CD4-positive, CD25-positive, alpha-beta regulatory T cell (primary cell): ENCODE measurements at regions not wholly inside any gene's neighbourhood (a gene's known extent, or its start where the extent isn't known, plus 50 kb on each side); places are given as distances from the start of the nearest gene placed in this dataset.
"Not testable (repeated sequence)": the region's sequence is repeated elsewhere in the genome, so short reads cannot be mapped to it uniquely, and the experiment has no call there.

Experiments used
- ATAC-seq, 2 donors: fragments of 150-1000 bp; cut with Tn5 transposase; one replicate each; pipeline ENCODE4 v1.10.0; 2021; ENCODE audit warnings: low read depth in 2 of 2, moderate number of reproducible peaks in 2 of 2, moderate library complexity in 1 of 2
- DNase-seq, 3 donors: peaks; one replicate each; pipeline versions ENCODE4 v3.0.0 to v3.0.0-alpha.2; 2012 to 2022; ENCODE audit warnings: mixed read lengths in 1 of 3
- H3K27ac ChIP-seq: one replicate; pipeline ENCODE4 v1.7.0; 2013; ENCODE audit warnings: mild to moderate bottlenecking, low read length; ENCODE audit not compliant: insufficient read depth, poor library complexity, severe bottlenecking
- H3K27me3 ChIP-seq: one replicate; pipeline ENCODE4 v1.7.0; 2013; ENCODE audit warnings: low read length; ENCODE audit not compliant: control insufficient read depth, insufficient read depth
- H3K36me3 ChIP-seq: one replicate; pipeline ENCODE4 v1.7.0; 2013; ENCODE audit warnings: mild to moderate bottlenecking, low read length, moderate library complexity; ENCODE audit not compliant: control insufficient read depth, insufficient read depth
- H3K4me1 ChIP-seq: 2 replicates; pipeline ENCODE4 v1.7.0; 2013; ENCODE audit warnings: mild to moderate bottlenecking, low read length; ENCODE audit not compliant: insufficient read depth, control insufficient read depth, poor library complexity, severe bottlenecking
- H3K4me3 ChIP-seq: one replicate; pipeline ENCODE4 v1.7.0; 2013; ENCODE audit warnings: low read depth, mild to moderate bottlenecking, low read length, moderate library complexity
- H3K9me3 ChIP-seq, 2 experiments: 1 replicate in 1 of 2; 2 replicates in 1 of 2; pipeline ENCODE4 v1.7.0; 2013; ENCODE audit warnings: low read length in 2 of 2, mild to moderate bottlenecking in 1 of 2, moderate library complexity in 1 of 2; ENCODE audit not compliant: control insufficient read depth in 2 of 2
- H3K27ac Mint-ChIP-seq, 3 donors: one replicate each; pipeline ENCODE4 v1.8.0; 2020 to 2022; ENCODE audit warnings: mild to moderate bottlenecking in 3 of 3, mixed read lengths in 3 of 3, moderate library complexity in 2 of 3
- H3K27me3 Mint-ChIP-seq: one replicate; pipeline ENCODE4 v1.8.0; 2022; ENCODE audit warnings: mild to moderate bottlenecking, mixed read lengths
- H3K36me3 Mint-ChIP-seq: one replicate; pipeline ENCODE4 v1.8.0; 2020; ENCODE audit warnings: mixed read lengths
- H3K4me1 Mint-ChIP-seq, 4 donors: one replicate each; pipeline ENCODE4 v1.8.0; 2020 to 2022; ENCODE audit warnings: mixed read lengths in 4 of 4, mild to moderate bottlenecking in 1 of 4
- H3K4me3 Mint-ChIP-seq, 4 donors: one replicate each; pipeline ENCODE4 v1.8.0; 2020 to 2022; ENCODE audit warnings: mild to moderate bottlenecking in 4 of 4, mixed read lengths in 4 of 4, moderate library complexity in 3 of 4
- H3K9me3 Mint-ChIP-seq, 7 donors: one replicate each; pipeline ENCODE4 v1.8.0; 2020 to 2022; ENCODE audit warnings: mixed read lengths in 7 of 7, mild to moderate bottlenecking in 3 of 7, moderate library complexity in 2 of 7

DNA sequence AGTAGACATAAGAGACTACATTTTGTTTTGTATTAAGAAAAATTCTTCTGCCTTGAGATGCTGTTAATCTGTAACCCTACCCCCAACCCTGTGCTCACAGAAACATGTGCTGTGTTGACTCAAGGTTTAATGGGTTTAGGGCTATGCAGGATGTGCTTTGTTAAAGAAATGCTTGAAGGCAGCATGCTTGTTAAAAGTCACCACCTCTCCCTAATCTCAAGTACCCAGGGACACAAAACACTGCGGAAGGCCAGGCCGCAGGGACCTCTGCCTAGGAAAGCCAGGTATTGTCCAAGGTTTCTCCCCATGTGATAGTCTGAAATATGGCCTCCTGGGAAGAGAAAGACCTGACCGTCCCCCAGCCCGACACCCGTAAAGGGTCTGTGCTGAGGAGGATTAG, 947.7 kb upstream of the TMEFF2 start:
- H3K4me3 Mint-ChIP-seq, DNase-seq, H3K36me3 Mint-ChIP-seq, H3K4me1 Mint-ChIP-seq, H3K9me3 Mint-ChIP-seq, H3K27ac Mint-ChIP-seq, H3K36me3 ChIP-seq, ATAC-seq, H3K9me3 ChIP-seq, H3K4me3 ChIP-seq, H3K27me3 Mint-ChIP-seq, H3K27me3 ChIP-seq, H3K4me1 ChIP-seq, H3K27ac ChIP-seq: not testable (repeated sequence)

DNA sequence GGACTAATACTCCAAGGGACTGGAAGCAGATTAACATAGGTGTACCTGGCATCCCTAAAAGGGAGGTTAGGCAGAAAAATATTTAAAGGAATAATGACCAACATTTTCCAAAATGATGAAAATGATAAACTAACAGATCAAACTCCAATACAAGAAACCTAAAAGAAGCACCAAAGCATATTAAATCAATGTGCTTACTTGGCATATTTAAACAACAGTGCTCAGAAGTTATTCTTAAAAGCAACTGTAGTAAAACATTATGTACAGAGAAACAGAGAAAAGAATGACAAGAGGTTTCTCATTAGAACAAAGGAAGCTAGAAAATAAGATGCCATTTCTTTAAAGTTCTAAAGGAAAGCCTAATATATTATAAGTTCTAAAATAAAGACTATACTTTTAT, 947.3 kb upstream of the TMEFF2 start:
- H3K27me3 Mint-ChIP-seq, result no peaks in the 10 kb centered on the region
- no peak overlapping the region for H3K4me3 ChIP-seq
- DNase-seq (no peak), ATAC-seq (no peak)
- no peak overlapping the region for H3K27ac Mint-ChIP-seq
- H3K27me3 ChIP-seq, result no peaks in the 10 kb centered on the region
- H3K4me1 Mint-ChIP-seq, result no peaks in the 10 kb centered on the region
- no peaks in the 10 kb centered on the region for H3K4me1 ChIP-seq
- no peak overlapping the region for H3K27ac ChIP-seq
- H3K36me3 Mint-ChIP-seq, result no peaks in the 10 kb centered on the region
- H3K9me3 Mint-ChIP-seq, result peaks cover 0 to 7% (median 5%) of the 10 kb centered on the region in 7 donors
- H3K36me3 ChIP-seq, result no peaks in the 10 kb centered on the region
- no peaks in the 10 kb centered on the region for H3K9me3 ChIP-seq
- H3K4me3 Mint-ChIP-seq, result no peak overlapping the region

DNA sequence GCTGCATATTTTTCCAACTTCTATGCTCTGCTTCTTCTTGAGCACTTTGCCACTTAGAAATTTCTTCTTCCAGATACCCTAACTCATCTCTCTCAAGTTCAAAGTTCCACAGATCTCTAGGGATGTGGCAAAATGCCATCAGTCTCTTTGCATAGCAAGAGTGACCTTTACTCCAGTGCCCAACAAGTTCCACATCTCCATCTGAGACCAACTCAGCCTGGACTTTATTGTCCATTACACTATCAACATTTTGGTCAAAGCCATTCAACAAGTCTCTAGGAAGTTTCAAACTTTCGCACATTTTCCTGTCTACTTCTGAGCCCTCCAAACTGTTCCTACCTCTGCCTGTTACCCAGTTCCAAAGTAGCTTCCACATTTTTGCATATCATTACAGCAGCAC, 946.2 kb upstream of the TMEFF2 start:
- not testable (repeated sequence) for H3K9me3 ChIP-seq, ATAC-seq, H3K9me3 Mint-ChIP-seq, H3K27me3 ChIP-seq, H3K27me3 Mint-ChIP-seq, H3K27ac ChIP-seq, H3K4me1 ChIP-seq, H3K27ac Mint-ChIP-seq, H3K4me3 ChIP-seq, H3K4me1 Mint-ChIP-seq, H3K4me3 Mint-ChIP-seq, H3K36me3 ChIP-seq, DNase-seq, H3K36me3 Mint-ChIP-seq

DNA sequence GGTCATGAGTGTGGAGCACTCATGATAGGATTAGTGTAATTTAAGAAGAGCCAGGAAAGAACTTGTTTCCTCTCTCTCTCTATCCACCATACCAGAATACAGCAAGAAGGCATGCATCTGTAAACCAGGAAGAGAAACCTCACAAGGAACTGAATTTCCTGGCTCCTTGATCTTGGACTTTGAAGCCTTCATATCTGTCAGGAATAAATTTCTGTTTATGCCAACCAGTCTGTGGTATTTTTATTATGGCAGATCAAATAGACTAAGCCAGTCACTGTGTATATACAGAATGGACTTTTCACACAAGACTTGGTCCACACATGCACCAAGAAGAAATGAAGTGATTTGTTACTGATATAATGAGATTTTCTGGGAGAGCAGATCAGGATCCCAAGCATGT, 930.1 kb upstream of the TMEFF2 start:
- DNase-seq (no peak), ATAC-seq (no peak)
- H3K36me3 ChIP-seq, result no peaks in the 10 kb centered on the region
- Mint-ChIP-seq H3K27me3 (no peaks in the 10 kb centered on the region), H3K36me3 (no peaks in the 10 kb centered on the region), H3K4me3 (no peak overlapping the region), H3K4me1 (no peaks in the 10 kb centered on the region), H3K27ac (no peak overlapping the region), H3K9me3 (peaks cover 0 to 5% (median 0%) of the 10 kb centered on the region in 7 donors)
- H3K4me3 ChIP-seq, result no peak overlapping the region
- no peaks in the 10 kb centered on the region for H3K27me3 ChIP-seq
- no peaks in the 10 kb centered on the region for H3K9me3 ChIP-seq
- H3K4me1 ChIP-seq, result no peaks in the 10 kb centered on the region
- no peak overlapping the region for H3K27ac ChIP-seq

DNA sequence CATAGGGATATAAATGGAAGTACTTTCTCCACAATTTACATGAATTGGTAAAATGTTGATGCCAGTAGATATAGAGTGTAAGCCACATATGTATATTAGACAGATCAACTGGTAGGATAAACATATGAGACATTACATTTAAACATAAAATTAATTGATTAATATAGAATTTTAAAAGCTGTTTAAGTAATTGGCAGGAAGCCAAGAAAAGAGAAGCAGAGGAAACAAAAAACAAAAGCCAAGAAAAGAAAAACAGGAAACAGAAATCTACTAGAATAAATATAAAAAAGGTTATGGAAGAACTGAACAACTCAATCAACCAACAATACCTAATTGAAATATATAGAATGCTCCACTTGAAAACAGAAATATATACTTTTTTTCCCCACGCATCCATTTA, 920.1 kb upstream of the TMEFF2 start:
- H3K27me3 Mint-ChIP-seq, result no peaks in the 10 kb centered on the region
- H3K4me3 Mint-ChIP-seq, result no peak overlapping the region
- ATAC-seq (no peak), DNase-seq (no peak)
- H3K36me3 Mint-ChIP-seq, result no peaks in the 10 kb centered on the region
- no peak overlapping the region for H3K27ac Mint-ChIP-seq
- no peaks in the 10 kb centered on the region for H3K27me3 ChIP-seq
- H3K4me1 ChIP-seq, result no peaks in the 10 kb centered on the region
- no peak overlapping the region for H3K4me3 ChIP-seq
- no peaks in the 10 kb centered on the region for H3K4me1 Mint-ChIP-seq
- no peaks in the 10 kb centered on the region for H3K9me3 ChIP-seq
- peaks cover 0 to 2% (median 0%) of the 10 kb centered on the region in 7 donors for H3K9me3 Mint-ChIP-seq
- no peaks in the 10 kb centered on the region for H3K36me3 ChIP-seq
- no peak overlapping the region for H3K27ac ChIP-seq

DNA sequence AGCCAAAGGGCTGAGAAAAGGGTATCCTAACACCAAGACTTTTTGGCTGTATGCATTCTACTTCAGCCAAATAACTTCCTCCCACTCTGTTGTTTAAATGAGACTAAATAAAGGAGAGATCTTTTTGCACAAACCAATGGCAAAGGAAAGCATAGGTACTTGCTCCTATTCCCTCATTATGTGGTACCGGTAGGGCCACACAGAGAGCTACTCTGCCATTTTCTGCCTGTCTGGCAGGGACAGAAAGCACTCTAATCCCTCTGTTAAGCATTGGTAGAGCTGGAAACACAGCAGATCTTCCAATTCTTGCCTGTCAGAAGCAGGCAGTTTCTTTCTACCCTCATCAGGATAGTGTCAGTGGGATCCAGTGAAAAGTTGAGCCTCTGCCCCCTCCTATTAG, 918.3 kb upstream of the TMEFF2 start:
- Histone ChIP-seq H3K4me3 (no peak overlapping the region), H3K27me3 (no peaks in the 10 kb centered on the region), H3K36me3 (no peaks in the 10 kb centered on the region), H3K4me1 (no peaks in the 10 kb centered on the region), H3K27ac (no peak overlapping the region), H3K9me3 (no peaks in the 10 kb centered on the region)
- DNase-seq, result no peak
- Mint-ChIP-seq H3K4me3 (no peak overlapping the region), H3K9me3 (peaks cover 0 to 2% (median 0%) of the 10 kb centered on the region in 7 donors), H3K36me3 (no peaks in the 10 kb centered on the region), H3K27ac (no peak overlapping the region), H3K4me1 (no peaks in the 10 kb centered on the region), H3K27me3 (no peaks in the 10 kb centered on the region)
- no peak for ATAC-seq

DNA sequence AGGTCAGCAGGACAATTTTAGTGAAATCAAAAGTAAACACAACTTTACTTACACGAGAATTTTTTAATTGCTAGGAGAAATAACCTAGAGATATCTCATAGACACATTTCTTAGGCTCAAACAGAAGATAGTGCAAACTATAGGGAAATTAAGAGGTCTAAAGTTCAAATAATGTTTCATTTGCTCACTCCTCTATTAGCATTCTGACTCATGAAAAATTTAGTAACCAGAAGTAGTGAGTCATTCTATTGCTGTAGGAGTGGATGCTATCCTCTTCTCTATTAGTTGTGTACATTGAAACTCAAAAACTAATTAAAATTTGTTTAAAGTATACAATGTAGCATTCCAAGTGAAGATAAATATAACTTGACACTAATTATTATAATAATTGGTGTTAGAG, 908.3 kb upstream of the TMEFF2 start:
- no peaks in the 10 kb centered on the region for H3K4me1 Mint-ChIP-seq
- no peaks in the 10 kb centered on the region for H3K36me3 Mint-ChIP-seq
- Histone ChIP-seq H3K4me1 (no peaks in the 10 kb centered on the region), H3K9me3 (no peaks in the 10 kb centered on the region), H3K27ac (no peak overlapping the region), H3K36me3 (no peaks in the 10 kb centered on the region), H3K4me3 (no peak overlapping the region), H3K27me3 (no peaks in the 10 kb centered on the region)
- no peak overlapping the region for H3K4me3 Mint-ChIP-seq
- DNase-seq, result no peak
- no peak for ATAC-seq
- H3K9me3 Mint-ChIP-seq, result peaks cover 0 to 4% (median 0%) of the 10 kb centered on the region in 7 donors
- no peaks in the 10 kb centered on the region for H3K27me3 Mint-ChIP-seq
- H3K27ac Mint-ChIP-seq, result no peak overlapping the region

DNA sequence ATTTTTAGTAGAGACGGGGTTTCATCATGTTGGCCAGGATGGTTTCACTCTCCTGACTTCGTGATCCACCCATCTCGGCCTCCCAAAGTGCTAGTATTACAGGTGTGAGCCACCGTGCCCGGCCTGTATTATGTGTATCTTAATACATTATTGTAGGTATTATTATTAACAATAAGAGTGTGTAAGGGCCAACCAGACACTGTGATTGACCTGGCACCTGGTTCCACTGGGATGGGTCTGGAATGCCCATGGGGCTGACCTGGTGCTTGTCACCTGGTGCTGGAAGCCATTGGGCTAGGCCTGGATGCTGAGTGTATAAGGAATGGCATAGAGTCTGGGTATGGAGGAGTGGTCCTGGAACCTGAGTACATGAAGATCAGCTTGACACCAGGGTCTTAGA, 906.9 kb upstream of the TMEFF2 start:
- DNase-seq (no peak), ATAC-seq (no peak)
- H3K9me3 ChIP-seq, result no peaks in the 10 kb centered on the region
- H3K4me3 Mint-ChIP-seq, result no peak overlapping the region
- no peaks in the 10 kb centered on the region for H3K4me1 ChIP-seq
- no peak overlapping the region for H3K4me3 ChIP-seq
- H3K27me3 Mint-ChIP-seq, result no peaks in the 10 kb centered on the region
- peaks cover 0 to 7% (median 0%) of the 10 kb centered on the region in 7 donors for H3K9me3 Mint-ChIP-seq
- no peaks in the 10 kb centered on the region for H3K36me3 Mint-ChIP-seq
- H3K4me1 Mint-ChIP-seq, result no peaks in the 10 kb centered on the region
- H3K36me3 ChIP-seq, result no peaks in the 10 kb centered on the region
- H3K27ac ChIP-seq, result no peak overlapping the region
- no peak overlapping the region for H3K27ac Mint-ChIP-seq
- H3K27me3 ChIP-seq, result no peaks in the 10 kb centered on the region
